Peyer's patch (tissue), 4 donors: ENCODE measurements at regions not wholly inside any gene's neighbourhood (a gene's known extent, or its start where the extent isn't known, plus 50 kb on each side); places are given as distances from the start of the nearest gene placed in this dataset.

Source experiments
- DNase-seq, 3 donors: peaks; one replicate each; pipeline ENCODE4 v3.0.0-alpha.2; 2017 to 2019
- H3K27ac ChIP-seq, 4 donors: fragments of 200-600 bp; sonication (generic); one replicate each; pipeline ENCODE4 v1.5.1; 2016 to 2019
- H3K27me3 ChIP-seq, 2 donors: fragments of 200-600 bp; sonication (generic); one replicate each; pipeline ENCODE4 v1.5.1; 2019
- H3K36me3 ChIP-seq, 3 donors: fragments of 200-600 bp; sonication (generic); one replicate each; pipeline ENCODE4 v1.5.1; 2016 to 2019
- H3K4me1 ChIP-seq, 4 donors: fragments of 200-600 bp; sonication (generic); one replicate each; pipeline ENCODE4 v1.5.1; 2016 to 2019
- H3K4me3 ChIP-seq, 4 donors: fragments of 200-600 bp; sonication (generic); 1 replicate in 3 of 4; 2 replicates in 1 of 4; pipeline ENCODE4 v1.5.1; 2016 to 2019; ENCODE audit warnings: mild to moderate bottlenecking in 1 of 4
- H3K9me3 ChIP-seq, 4 donors: fragments of 200-600 bp; sonication (generic); one replicate each; pipeline ENCODE4 v1.5.1; 2016 to 2019; ENCODE audit warnings: mild to moderate bottlenecking in 1 of 4
- POLR2A ChIP-seq, 2 donors: fragments of 450-650 bp; IDR thresholded peaks; one replicate each; pipeline ENCODE4 v1.5.1; 2017; ENCODE audit warnings: antibody characterized with exemption in 2 of 2, mild to moderate bottlenecking in 2 of 2, moderate library complexity in 2 of 2
- TF ChIP-seq, protein P1 (sequence below), 6 experiments: fragments of 450-650 bp in 4 of 6; fragments of 200-600 bp in 2 of 6; sonication (generic) in 1 of 6; IDR thresholded peaks; one replicate each; pipeline ENCODE4 v1.5.1; 2017 to 2019; ENCODE audit warnings: antibody characterized with exemption in 6 of 6, mild to moderate bottlenecking in 3 of 6, moderate library complexity in 1 of 6

DNA sequence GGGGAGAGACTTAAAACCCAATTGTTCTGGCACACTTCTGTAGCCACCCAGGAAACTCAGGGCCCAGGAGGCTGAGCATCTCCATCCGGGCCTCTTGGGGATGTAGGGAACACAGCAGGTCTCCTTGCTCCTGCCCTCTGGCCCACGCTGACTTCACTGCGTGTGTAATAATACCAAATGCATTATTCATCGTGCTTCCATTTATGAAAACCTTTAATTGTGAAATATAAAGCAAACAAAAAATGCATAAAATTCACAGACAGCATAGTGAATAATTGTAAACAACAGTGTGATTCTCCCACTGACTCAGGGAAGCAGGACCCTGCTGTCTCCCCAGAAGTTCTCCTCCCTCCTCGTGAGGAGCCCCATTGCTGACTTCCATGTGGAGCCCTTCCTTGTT, 70.3 kb upstream of the SHH start:
- no peaks in the 10 kb centered on the region for H3K27me3 ChIP-seq
- H3K36me3 ChIP-seq, result no peaks in the 10 kb centered on the region
- no peak overlapping the region for H3K4me3 ChIP-seq
- no peaks in the 10 kb centered on the region for H3K4me1 ChIP-seq
- DNase-seq, result no peak
- no peak overlapping the region for H3K27ac ChIP-seq
- TF ChIP-seq POLR2A (IDR thresholded peaks at IDR 0.05), result no peak
- TF ChIP-seq, protein P1, sequence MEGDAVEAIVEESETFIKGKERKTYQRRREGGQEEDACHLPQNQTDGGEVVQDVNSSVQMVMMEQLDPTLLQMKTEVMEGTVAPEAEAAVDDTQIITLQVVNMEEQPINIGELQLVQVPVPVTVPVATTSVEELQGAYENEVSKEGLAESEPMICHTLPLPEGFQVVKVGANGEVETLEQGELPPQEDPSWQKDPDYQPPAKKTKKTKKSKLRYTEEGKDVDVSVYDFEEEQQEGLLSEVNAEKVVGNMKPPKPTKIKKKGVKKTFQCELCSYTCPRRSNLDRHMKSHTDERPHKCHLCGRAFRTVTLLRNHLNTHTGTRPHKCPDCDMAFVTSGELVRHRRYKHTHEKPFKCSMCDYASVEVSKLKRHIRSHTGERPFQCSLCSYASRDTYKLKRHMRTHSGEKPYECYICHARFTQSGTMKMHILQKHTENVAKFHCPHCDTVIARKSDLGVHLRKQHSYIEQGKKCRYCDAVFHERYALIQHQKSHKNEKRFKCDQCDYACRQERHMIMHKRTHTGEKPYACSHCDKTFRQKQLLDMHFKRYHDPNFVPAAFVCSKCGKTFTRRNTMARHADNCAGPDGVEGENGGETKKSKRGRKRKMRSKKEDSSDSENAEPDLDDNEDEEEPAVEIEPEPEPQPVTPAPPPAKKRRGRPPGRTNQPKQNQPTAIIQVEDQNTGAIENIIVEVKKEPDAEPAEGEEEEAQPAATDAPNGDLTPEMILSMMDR (IDR thresholded peaks at IDR 0.05), result no peak
- H3K9me3 ChIP-seq, result no peaks in the 10 kb centered on the region

DNA sequence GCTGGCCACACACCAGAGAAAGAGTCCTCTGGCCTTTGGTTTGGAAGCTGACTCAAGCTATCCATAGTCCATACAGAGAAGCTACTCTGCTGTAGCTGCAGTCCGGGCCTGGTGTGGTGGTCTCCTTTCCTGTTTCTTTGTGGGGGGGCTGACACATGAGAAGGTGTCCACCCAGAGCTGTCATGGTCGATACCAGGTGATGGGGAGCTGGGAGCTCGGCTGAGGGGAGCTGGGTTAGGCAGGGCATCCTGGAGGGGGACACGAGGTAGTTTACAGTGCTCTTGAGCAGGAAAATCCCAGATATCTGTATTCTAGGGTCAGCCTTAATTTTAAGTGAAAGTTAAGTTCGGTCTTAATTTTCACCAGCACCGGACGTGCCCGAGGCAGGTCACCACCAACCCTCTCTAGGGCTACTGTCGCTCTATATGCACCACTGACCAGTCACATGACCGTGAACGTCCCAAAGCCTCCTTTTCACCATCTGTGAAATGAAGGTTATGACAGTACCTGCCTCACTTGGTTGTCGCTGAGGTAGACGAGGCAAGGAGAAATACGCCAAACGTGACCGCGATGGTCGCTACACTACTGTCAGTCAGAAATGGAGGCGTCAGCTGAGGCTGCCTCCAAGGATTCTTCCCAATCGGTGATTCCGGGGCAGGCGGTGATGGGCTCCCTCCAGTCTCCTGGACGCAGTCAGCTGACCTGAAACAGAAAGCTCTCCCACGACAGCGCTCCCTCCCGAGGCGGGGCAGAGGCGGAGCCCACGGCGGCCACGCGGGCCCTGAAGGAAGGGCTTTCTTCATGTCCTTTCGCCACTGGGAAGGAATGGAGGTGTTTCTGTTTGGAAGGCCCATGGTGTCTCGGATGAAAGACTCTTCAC, 69.4 kb upstream of the SHH start:
- peaks cover 0 to 4% (median 0%) of the 10 kb centered on the region in 4 donors for H3K4me1 ChIP-seq
- no peaks in the 10 kb centered on the region for H3K9me3 ChIP-seq
- H3K36me3 ChIP-seq, result no peaks in the 10 kb centered on the region
- no peak overlapping the region for H3K27ac ChIP-seq
- DNase-seq, result peak in 1 of 3 donors; percentile 35
- TF ChIP-seq, protein P1 (IDR thresholded peaks at IDR 0.05), result no peak
- no peak for TF ChIP-seq POLR2A (IDR thresholded peaks at IDR 0.05)
- no peaks in the 10 kb centered on the region for H3K27me3 ChIP-seq
- no peak overlapping the region for H3K4me3 ChIP-seq

GRCh38 chr7:155880721-155881120, 68.5 kb upstream of the SHH start:
- no peaks in the 10 kb centered on the region for H3K9me3 ChIP-seq

DNA sequence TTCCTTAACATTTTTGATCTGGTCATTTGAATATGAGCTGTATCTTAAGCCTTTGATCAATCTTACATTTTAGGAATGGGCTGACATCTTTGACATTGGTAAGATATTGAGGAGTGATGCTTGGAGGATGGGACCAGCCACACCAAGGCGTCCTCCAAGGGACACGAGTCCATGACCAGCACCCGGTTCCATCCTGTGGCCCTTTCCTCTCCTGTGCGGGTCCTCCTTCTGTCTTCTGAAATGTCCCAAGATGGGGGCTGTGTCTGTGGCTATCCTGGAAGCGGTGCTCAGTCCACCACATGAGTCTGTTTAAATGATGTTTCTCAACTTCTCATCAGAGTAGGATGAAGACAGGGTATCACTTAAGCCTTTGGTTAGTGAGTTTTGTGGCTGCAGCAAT, 67.3 kb upstream of the SHH start:
- Histone ChIP-seq H3K4me1 (peaks cover 0 to 6% (median 0%) of the 10 kb centered on the region in 4 donors), H3K27ac (no peak overlapping the region), H3K36me3 (no peaks in the 10 kb centered on the region), H3K9me3 (no peaks in the 10 kb centered on the region), H3K4me3 (no peak overlapping the region), H3K27me3 (no peaks in the 10 kb centered on the region)
- no peak for DNase-seq
- TF ChIP-seq, protein P1 (IDR thresholded peaks at IDR 0.05), result no peak
- TF ChIP-seq POLR2A (IDR thresholded peaks at IDR 0.05), result no peak

More at GRCh38 chr7:155880721-155881120, 68.5 kb upstream of the SHH start:
- Histone ChIP-seq H3K4me1 (peaks cover 0 to 6% (median 0%) of the 10 kb centered on the region in 4 donors), H3K4me3 (no peak overlapping the region), H3K27me3 (no peaks in the 10 kb centered on the region), H3K27ac (no peak overlapping the region), H3K36me3 (no peaks in the 10 kb centered on the region)
- TF ChIP-seq POLR2A (IDR thresholded peaks at IDR 0.05), result no peak
- TF ChIP-seq, protein P1 (IDR thresholded peaks at IDR 0.05), result no peak
- DNase-seq, result no peak

GRCh38 chr7:155878674-155879073, 66.4 kb upstream of the SHH start:
- DNase-seq, result no peak
- H3K9me3 ChIP-seq, result no peaks in the 10 kb centered on the region
- no peaks in the 10 kb centered on the region for H3K36me3 ChIP-seq
- H3K4me3 ChIP-seq, result no peak overlapping the region
- H3K27ac ChIP-seq, result no peak overlapping the region
- peaks cover 0 to 6% (median 0%) of the 10 kb centered on the region in 4 donors for H3K4me1 ChIP-seq
- no peak for TF ChIP-seq POLR2A (IDR thresholded peaks at IDR 0.05)
- TF ChIP-seq, protein P1 (IDR thresholded peaks at IDR 0.05), result no peak
- no peaks in the 10 kb centered on the region for H3K27me3 ChIP-seq
